Ovary (tissue), 3 donors: ENCODE measurements at regions not wholly inside any gene's neighbourhood (a gene's known extent, or its start where the extent isn't known, plus 50 kb on each side); places are given as distances from the start of the nearest gene placed in this dataset.

Experiments
- CTCF ChIP-seq, 3 donors: fragments of 450-650 bp in 2 of 3; fragments of 200-600 bp in 1 of 3; IDR thresholded peaks; one replicate each; pipeline versions ENCODE4 v1.5.1 to v1.8.0; 2016 to 2022; ENCODE audit warnings: antibody characterized with exemption in 3 of 3, mild to moderate bottlenecking in 1 of 3
- EP300 ChIP-seq: sonication (generic); formaldehyde crosslinking; IDR thresholded peaks from one replicate; pipeline ENCODE4 v1.6.1; 2017; ENCODE audit warnings: antibody characterized with exemption
- POLR2A ChIP-seq: fragments of 450-650 bp; IDR thresholded peaks from one replicate; pipeline ENCODE4 v1.6.1; 2017; ENCODE audit warnings: antibody characterized with exemption, mild to moderate bottlenecking, moderate library complexity
- donor health status: DM: no; HTN: no; CAD: no.

GRCh38 chr2:222076973-222077690 is 221.7 kb downstream of the PAX3 start:
- TF ChIP-seq CTCF (IDR thresholded peaks at IDR 0.05) (no peak), POLR2A (no peak), EP300 (no peak)
